DMS114 treated with DMSO at 0.1 percent for 48 hours (cell line): ENCODE measurements at regions not wholly inside any gene's neighbourhood (a gene's known extent, or its start where the extent isn't known, plus 50 kb on each side); places are given as distances from the start of the nearest gene placed in this dataset.
"Not testable (repeated sequence)": the region's sequence is repeated elsewhere in the genome, so short reads cannot be mapped to it uniquely, and the experiment has no call there.

Experiments
- DNase-seq: peaks from one replicate; lab custom pipeline; 2025; ENCODE audit not compliant: unreplicated experiment; lab: John Stamatoyannopoulos, UW

DNA sequence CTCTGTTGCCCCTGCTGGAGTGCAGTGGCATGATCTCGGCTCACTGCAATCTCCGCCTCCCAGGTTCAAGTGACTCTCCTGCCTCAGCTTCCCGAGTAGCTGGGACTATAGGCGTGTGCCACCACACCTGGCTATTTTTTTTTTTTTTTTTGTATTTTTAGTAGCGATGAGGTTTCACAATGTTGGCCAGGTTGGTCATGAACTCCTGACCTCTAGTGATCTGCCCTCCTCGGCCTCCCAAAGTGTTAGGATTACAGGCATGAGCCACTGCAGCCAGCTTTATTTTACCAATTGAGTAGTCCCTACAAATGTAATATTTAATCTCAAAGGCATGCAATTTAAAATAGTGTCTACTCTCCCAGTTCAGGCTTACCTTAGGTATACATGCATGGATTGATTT is 1487.2 kb upstream of the WWC1 start:
- not testable (repeated sequence) for DNase-seq

DNA sequence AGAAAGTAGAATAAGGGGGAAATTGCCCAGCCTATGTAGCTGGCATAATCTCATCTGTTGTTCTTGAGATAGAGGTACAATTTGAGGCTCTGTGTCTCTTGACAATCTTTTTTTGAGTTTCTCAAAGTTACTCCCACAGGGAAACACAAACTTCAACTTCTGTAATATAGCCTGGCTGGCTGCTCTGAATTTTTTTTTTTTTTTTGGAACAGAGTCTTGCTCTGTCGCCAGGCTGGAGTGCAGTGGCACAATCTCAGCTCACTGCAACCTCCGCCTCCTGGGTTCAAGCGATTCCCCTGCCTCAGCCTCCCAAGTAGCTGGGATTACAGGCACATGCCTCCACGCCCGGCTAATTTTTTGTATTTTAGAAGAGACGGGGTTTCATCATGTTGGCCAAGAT is 1486.8 kb upstream of the WWC1 start:
- DNase-seq: not testable (repeated sequence)

DNA sequence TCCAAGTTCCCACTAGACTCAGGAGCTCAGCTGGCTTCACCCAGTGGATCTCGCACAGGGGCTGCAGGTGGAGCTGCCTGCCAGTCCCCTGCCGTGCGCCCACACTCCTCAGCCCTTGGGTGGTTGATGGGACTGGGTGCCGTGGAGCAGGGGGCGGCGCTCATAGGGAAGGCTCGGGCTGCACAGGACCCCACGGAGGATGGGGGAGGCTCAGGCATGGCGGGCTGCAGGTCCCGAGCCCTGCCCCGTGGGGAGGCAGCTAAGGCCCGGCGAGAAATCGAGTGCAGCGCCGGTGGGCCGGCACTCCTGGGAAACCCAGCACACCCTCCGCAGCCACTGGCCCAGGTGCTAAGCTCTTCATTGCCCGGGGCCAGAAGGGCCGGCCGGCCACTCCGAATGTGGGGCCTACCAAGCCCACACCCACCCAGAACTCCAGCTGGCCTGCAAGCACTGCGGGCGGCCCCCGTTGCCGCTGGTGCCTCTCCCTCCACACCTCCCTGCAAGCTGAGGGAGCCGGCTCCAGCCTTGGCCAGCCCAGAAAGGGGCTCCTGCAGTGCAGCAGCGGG is 1481.3 kb upstream of the WWC1 start:
- DNase-seq: not testable (repeated sequence)

DNA sequence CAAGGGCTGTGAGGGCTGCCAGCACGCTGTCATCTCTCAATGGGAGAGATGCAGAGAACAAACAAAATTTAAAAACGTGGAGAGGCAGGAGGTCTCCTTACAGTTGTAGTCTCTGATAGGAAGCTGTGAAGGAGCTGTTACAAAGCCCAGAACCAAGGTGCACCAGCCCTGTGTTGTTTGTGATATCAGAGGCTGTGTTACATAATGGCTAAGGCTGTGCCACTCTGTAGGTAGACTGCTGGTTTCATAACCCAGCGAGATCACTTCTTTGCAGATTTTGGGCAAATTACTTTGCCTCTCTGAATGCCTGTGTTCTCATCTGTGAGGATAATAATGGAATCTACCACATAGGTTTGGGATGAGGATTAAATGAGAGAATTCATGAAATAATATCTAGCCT is 1480.7 kb upstream of the WWC1 start:
- no peak for DNase-seq

DNA sequence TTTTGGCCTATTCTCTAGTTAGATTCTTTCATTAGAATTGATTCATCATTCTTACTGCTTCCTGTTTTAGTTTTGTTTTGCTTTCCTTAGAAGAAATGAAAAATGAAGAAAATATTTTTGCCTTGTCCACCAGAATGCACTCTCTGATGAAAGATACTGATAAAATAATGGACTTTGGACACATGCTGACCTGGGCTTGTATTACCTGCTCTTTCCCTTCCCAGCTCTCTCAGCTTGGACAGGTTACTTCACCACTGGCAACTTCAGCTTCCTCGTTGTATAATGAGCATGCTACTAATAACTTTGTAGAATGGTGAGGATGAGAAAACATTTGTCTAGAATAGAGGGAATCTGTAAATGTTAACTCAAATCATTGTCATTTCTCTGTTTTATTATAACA is 1468.1 kb upstream of the WWC1 start:
- DNase-seq: no peak

DNA sequence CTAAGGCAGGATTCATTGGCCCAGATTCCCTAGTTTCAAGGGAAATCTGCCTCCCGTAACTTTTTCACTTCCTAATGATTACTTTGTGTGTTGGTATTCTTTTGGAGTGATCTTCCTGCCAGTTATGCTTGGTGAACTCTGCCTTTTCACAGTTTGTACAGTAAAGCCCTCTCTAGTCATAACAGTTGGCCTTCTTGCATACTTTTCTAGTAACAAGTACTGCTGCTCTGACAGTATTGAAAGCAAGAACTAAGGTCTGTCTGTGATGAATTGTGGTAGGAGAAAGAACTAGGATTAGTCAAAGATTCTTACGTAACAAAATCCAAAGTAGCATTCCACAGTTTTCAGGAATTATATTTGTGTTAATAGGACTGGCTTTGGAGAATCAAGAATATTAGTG is 1457.2 kb upstream of the WWC1 start:
- no peak for DNase-seq

DNA sequence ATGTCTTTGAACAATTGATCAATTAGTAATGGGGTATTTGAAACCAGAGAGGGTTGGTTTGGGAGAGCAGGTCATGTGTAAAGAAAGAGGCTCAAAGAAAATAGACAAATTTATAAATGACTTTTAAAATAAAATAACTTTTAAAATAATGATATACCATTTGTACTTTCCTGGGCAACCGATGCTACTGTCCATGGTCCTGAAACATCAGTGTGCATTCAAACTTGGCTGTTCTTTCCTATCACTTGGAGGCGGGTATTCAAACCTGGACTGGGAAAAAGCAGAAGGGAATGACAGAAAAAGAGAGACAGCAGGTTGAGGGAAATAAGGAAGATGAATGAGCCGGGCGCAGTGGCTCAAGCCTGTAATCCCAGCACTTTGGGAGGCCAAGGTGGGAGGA is 1446.4 kb upstream of the WWC1 start:
- no peak for DNase-seq

DNA sequence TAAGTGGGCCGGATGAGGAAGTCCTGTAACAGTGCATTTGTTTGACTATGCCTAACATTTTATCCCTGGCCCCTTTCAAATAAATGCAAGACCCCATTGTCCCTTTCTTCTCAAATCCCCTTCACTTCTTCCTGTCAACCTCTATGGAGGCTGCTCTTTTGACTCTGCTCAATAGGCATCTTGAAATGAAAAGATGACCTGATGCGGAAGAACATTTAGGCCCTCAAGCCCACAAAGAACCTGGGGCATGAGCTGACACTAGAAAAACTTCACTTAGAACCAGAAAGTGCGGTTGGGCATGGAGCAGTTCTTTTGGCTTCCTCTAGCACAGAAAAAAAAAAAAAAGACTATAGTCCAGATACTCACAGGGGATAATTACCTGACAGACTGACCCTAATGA is 1434.7 kb upstream of the WWC1 start:
- no peak for DNase-seq

DNA sequence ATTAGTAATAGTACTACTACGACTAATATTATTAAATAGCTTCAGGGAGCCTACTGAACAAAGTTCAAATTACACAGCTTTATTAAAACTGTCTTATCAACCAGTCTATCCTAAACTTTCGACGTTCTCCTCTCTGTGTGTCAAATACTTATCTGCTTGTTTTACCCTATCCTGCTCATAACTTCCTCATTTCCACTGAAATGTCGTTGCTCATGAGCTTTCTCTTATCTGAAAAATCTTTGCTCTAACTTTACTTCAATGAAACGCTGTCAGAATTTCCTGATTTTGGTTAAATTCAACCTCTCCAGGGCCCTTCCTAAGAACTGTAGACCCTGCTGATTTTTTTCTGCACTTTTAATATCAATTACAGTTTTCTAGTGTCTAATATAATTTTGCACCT is 1431.0 kb upstream of the WWC1 start:
- no peak for DNase-seq

DNA sequence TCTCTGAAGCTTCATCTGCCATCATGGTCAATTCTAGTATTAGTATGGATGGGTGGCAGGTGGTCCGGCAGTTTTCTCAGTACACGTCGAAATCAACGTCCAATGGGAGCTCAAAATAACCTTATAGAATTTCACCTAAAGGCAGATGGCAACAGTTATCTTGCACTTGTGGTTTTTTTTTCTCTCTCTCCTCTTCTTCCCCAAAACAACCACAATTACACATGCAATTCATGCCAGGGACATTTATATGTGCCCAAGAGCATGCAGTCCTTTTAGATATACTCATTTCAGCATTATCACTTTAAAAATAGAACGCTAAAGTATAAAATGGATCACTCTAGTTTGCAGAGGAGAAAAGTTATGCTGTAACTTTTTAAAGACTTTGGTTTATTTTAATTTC is 1428.9 kb upstream of the WWC1 start:
- DNase-seq: no peak

DNA sequence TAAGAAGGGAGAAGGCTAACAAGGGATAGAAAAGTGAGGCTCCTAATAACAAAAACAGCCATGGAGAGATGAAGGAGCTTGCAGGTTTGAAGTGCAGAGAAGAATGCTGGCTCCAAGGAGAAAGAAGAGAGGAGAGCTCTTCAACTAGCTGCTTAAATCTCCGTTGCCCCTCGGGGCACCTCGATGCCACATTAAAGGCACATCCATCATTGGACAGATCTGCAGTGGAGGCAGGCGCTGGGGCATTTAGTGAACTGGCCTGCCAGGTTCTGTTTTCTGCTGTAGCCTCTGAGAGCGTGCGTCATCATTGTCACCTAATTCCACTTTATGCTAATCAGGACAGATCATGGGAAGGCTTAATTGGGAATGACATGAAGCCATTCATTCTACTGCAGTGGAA is 1426.2 kb upstream of the WWC1 start:
- no peak for DNase-seq

DNA sequence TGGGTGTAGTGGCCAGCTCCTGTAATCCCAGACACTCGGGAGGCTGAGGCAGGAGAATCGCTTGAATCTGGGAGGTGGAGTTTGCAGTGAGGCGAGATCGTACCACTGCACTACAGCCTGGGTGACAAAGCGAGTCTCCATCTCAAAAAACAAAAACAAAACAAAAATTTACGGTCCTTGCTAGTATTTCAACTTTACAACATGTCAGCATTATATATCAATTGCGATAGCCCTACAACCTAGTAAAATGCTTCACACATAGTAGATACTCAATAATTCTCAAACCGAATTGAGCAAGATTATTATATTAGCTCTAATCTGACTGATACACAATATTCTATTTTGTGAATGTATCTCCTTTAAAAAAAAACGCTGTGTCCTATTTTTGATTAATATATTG is 1411.0 kb upstream of the WWC1 start:
- DNase-seq: no peak

DNA sequence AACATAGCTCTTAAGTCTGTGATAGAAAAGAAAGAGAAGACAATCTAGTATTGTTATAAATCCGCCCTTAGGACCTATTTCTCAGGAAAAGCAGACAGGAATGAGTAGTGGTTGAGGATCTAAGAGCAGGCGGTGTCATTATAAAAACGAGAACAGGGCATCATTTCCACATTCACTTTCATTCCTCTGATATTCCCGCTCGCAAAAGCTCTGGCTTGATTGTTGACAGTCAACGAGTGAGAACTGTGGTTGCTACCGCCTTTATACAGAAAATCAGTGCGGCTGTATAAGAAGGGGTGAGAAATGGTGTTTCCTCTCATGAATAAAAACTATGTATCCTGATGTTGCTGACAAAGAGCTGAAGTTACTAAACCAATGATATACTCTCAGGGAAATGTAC is 1409.6 kb upstream of the WWC1 start:
- no peak for DNase-seq

DNA sequence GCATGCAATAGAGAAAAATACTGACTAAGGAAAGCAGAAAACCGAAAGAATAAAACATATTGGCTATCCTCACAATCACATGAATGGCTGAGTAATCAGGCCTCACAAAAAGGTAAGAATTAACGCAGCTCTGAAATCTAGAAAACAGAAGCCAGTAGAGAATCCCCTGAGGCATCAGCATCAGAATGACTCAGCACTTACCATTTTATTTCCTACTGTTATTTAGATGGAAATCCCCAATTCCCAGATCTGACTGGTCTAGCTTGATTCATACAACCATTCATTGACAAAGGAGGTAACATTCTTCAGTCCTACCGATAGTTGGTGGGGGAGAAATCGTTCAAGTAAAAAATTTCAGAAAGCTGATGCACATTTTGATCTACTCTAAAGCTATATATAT is 1408.4 kb upstream of the WWC1 start:
- no peak for DNase-seq

DNA sequence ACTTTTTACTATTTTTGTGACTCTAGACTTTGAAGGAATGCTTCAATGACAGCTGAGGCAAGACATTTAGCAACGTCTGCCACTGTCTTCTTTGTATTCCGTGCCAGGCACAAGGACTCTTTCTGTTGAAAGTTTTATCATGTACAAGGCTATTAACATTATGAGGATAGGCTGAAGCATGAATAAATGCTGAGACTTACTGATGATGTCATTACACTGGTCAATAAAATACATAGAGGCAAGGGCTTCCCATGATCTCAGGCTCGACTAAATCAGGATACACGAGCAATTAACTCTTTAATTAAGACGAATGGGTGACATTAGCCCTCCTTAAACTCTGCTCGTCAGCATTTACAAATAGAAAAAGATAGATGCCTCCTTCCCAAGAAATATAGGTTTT is 1393.3 kb upstream of the WWC1 start:
- DNase-seq: no peak

DNA sequence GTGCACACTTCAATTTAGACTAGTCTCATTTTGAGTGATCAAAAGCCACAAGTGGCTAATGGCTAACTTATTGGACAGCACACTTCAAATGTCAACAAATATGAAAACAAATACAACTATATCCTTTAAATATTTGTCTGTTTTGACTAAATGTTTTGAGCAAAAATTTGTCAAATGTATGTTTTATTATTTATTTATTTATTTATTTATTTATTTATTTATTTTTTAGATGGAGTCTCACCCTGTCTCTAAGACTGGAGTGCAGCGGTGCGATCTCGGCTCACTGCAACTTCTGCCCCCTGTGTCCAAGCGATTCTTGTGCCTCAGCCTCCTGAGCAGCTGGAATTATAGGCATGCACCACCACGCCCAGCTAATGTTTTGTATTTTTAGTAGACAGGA is 1392.1 kb upstream of the WWC1 start:
- DNase-seq: no peak

DNA sequence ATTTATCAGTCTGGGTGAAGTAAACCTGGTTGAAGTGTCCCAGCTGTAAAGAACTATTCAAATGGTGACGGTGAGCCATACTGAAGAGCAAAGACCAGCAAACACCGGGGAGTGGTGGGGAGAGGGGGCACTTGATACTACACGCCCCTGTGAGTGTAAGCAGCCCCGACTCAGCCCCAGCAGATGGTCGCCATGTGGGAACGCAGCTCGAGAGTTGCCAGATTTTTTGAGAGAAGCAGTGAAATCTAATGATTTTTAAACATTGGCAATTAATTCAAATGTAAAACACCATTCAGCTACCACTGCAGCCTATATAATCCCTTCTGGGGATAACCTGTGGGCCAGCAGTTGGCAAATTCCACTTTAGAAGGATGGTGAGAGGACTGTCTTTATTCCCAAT is 1386.9 kb upstream of the WWC1 start:
- no peak for DNase-seq

DNA sequence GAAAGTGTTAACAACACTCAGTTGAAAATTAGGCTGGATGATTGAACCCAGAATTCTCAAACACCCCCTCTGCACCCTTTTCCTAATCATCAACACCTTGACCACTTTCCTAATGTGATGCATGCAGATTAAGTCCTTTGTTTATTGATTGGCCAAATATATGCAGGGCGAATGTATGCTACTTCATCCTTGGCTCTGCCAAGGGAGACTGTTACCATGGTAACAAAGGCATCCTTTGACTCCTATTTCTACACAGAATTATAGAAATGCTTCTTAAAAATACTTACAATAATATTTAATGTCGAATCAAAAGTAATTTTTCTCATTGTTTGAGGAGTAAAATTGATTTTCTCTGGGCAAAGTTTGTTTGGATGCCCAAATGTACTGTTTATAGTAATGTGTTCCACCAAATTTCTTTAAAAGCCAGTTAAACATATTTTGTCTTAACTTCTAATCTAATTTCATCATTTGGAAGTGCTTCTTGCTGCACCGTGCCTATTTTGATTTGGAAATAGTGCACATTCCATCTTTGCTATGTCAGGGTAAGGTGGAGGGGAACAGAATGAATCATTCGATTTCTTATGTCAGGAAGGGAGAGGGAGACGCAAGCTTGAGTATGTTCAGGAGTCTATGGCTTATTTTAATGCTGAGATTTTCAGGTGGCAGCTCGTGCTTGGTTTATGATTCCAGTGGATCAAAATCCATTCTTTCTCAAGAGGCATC is 1384.3 kb upstream of the WWC1 start:
- DNase-seq: no peak

DNA sequence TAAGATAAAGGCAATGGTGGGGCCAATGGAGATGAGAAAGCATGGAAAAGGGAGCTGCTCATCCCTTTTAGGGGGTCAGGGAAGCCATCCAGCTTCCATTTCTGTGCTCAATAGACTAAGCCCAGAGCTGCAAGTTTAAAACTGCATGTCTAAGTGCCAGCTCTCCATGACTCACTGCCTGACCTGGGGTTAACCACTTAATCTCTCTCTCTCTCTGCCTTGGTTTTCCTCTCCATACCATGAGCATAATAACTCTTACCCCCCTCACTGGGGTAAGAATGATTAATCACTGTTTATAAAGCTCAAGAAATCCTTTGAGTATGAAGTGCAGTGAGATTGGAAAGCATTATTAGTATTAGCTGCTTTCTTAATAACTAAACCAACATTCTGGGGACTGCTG is 1382.4 kb upstream of the WWC1 start:
- no peak for DNase-seq

DNA sequence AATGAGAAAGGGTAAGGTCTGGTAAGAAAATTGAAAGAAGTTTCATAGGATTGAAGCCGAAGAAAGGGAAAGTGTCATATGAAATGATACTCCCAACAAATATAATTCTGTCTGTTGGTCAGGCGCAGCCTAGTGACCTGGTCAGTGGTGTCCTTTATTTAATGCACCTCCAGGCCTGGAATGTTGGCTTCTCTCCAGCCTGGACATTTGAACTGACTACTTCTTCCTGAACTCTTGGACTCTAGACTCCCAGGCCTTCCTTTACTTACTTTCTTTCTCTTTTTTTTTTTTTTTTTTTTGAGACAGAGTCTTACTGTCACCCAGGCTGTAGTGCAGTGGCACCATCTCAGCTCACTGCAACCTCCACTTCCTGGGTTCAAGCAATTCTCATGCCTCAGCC is 1381.5 kb upstream of the WWC1 start:
- no peak for DNase-seq

DNA sequence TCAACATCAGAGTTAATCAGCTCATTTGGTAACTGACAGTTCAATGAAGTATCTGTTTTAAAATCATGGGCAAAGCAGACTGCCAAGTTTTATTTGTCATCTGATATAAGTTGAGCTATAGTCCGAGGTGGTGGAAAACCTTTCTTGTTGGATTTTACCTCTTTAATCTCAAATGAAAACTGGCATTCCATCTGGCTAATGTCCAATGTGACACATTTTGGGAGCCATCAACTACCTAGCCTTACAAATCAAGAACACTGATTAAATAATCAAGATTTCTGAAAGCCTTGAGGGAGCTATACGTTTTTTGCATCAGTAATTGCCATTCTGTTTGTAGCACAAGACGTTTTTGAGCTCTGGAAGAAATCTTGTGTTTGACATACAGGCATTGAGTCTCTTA is 1380.5 kb upstream of the WWC1 start:
- no peak for DNase-seq

DNA sequence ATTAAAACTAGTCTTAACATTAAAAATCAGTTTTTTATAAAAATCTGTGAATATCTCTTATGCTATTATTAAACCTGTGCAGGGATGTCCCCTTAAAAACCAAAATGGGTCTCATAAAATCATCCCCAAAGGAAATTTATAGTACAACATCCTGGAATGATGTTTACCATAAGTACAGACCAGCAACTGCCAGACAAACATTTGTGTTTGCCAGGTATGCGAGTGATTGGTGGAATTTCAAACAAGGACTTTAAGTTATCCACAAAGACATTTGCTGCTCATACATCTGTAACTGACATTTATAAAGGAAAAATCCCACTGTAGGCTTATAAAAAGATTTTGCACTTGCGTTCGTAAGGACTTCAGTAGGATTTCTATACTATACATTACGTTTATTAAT is 1375.4 kb upstream of the WWC1 start:
- no peak for DNase-seq

DNA sequence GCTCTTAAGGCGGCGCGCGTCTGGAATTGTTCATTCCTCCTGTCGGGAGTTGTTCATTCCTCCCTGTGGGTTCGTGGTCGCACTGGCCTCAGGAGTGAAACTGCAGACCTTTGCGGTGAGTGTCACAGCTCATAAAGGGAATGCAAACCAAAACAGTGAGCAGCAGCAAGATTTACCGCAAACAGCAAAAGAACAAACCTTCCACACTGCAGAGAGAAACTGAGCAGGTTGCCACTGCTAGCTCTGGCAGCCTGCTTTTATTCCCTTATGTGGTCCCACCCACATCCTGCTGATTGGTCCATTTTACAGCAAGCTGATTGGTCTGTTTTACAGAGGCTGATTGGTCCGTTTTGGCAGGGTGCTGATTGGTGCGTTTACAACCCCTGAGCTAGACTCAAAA is 1365.3 kb upstream of the WWC1 start:
- DNase-seq: no peak
